Tibial artery (tissue), 4 donors: ENCODE measurements at regions not wholly inside any gene's neighbourhood (a gene's known extent, or its start where the extent isn't known, plus 50 kb on each side); places are given as distances from the start of the nearest gene placed in this dataset.

Source experiments
- DNase-seq, 2 donors: peaks; one replicate each; pipeline ENCODE4 v3.0.0-alpha.2; 2019
- H3K27ac ChIP-seq, 2 donors: fragments of 200-600 bp; sonication (generic) in 1 of 2; 1 replicate in 1 of 2; 2 replicates in 1 of 2; pipeline ENCODE4 v1.5.1; 2018 to 2019; ENCODE audit warnings: mild to moderate bottlenecking in 1 of 2
- H3K27me3 ChIP-seq, 2 donors: fragments of 200-600 bp; sonication (generic) in 1 of 2; one replicate each; pipeline versions ENCODE4 v1.5.1 to v1.6.0; 2016 to 2019
- H3K36me3 ChIP-seq, 3 donors: fragments of 200-600 bp; sonication (generic) in 2 of 3; one replicate each; pipeline ENCODE4 v1.5.1; 2016 to 2019; ENCODE audit warnings: mild to moderate bottlenecking in 2 of 3
- H3K4me1 ChIP-seq, 4 donors: fragments of 200-600 bp; sonication (generic) in 2 of 4; 1 replicate in 3 of 4; 2 replicates in 1 of 4; pipeline ENCODE4 v1.5.1; 2016 to 2019
- H3K4me3 ChIP-seq, 2 donors: fragments of 200-600 bp; sonication (generic) in 1 of 2; 1 replicate in 1 of 2; 2 replicates in 1 of 2; pipeline ENCODE4 v1.5.1; 2018 to 2019; ENCODE audit warnings: mild to moderate bottlenecking in 2 of 2
- H3K9me3 ChIP-seq, 3 donors: fragments of 200-600 bp; sonication (generic) in 1 of 3; one replicate each; pipeline ENCODE4 v1.5.1; 2016 to 2019
- intact Hi-C: fragments of 100-400 bp; cut with DNase I; formaldehyde crosslinking; loops from one replicate; pipeline ENCODE4 v1.15.0; 2023; ENCODE audit warnings: low total_unique reads
- TF ChIP-seq, protein P1 (sequence below), 2 experiments: fragments of 200-600 bp in 1 of 2; fragments of 450-650 bp in 1 of 2; IDR thresholded peaks; one replicate each; pipeline ENCODE4 v1.5.1; 2017 to 2019; ENCODE audit warnings: antibody characterized with exemption in 2 of 2, mild to moderate bottlenecking in 1 of 2, moderate library complexity in 1 of 2

DNA sequence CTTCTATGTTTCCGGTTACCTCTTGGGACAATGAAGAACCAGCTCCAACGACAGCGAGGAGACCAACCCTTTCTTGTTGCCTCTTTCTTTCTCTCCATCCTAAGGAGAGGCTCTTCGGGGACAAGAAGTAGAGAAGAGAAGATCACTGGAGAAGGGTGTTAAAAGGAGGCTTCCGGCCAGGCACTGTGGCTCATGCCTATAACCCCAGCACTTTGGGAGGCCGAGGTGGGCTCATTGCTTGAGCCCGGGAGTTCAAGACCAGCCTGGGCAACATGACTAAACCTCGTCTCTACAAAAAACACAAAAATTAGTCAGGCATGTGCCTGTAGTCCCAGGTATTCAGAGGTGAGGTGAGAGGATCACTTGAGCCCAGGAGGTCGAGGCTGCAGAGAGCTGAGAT, 90.8 kb upstream of the TNFAIP3 start:
- Histone ChIP-seq H3K9me3 (no peaks in the 10 kb centered on the region), H3K27ac (no peak overlapping the region), H3K4me1 (no peaks in the 10 kb centered on the region), H3K36me3 (no peaks in the 10 kb centered on the region), H3K4me3 (no peak overlapping the region), H3K27me3 (no peaks in the 10 kb centered on the region)
- TF ChIP-seq, protein P1, sequence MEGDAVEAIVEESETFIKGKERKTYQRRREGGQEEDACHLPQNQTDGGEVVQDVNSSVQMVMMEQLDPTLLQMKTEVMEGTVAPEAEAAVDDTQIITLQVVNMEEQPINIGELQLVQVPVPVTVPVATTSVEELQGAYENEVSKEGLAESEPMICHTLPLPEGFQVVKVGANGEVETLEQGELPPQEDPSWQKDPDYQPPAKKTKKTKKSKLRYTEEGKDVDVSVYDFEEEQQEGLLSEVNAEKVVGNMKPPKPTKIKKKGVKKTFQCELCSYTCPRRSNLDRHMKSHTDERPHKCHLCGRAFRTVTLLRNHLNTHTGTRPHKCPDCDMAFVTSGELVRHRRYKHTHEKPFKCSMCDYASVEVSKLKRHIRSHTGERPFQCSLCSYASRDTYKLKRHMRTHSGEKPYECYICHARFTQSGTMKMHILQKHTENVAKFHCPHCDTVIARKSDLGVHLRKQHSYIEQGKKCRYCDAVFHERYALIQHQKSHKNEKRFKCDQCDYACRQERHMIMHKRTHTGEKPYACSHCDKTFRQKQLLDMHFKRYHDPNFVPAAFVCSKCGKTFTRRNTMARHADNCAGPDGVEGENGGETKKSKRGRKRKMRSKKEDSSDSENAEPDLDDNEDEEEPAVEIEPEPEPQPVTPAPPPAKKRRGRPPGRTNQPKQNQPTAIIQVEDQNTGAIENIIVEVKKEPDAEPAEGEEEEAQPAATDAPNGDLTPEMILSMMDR (IDR thresholded peaks at IDR 0.05): no peak
- DNase-seq: no peak
- intact Hi-C loops: no loop called here

DNA sequence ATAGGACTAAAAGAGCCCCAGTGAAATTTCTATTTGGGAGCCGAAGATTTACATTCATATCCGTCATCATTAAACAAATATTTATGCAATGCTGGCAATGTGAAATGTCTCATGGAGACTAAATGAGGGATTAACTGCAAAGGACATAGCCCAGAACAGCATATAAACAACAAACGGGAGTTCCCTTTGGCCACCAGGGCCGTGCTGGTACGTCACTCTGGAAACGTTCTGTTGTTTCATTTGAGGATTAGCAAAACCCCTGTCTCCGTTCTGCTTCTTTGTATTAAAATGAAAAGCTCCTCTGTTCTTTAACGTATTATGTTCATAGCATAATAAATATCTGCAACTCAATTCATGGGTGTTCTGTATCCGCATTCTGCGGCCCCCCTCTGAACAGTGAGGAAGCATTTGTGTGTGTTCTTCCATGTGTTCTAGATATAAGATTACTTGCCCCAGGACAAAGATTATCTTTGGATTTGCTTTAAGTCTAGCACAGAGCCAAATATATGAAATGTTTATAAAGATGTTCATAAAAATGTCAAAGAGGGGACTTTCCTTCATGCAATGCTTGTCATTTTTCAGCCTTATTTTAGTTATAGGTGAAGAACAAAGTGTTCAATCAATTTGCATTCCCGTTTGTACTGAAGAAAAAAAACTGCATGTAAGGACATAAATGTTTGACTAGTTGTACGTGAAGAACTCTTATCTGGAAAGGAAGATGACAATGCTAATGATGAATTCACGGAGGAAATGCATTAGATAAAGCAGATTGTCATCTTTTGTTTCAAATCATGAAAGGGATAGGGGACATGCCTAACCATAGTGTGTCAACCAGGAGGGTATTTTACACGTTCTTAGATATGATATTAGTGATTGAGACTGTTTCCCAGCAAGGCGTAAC, 90.0 kb upstream of the TNFAIP3 start:
- H3K36me3 ChIP-seq: no peaks in the 10 kb centered on the region
- H3K4me1 ChIP-seq: no peaks in the 10 kb centered on the region
- intact Hi-C loops: no loop called here
- TF ChIP-seq, protein P1 (IDR thresholded peaks at IDR 0.05): no peak
- no peaks in the 10 kb centered on the region for H3K27me3 ChIP-seq
- DNase-seq: no peak
- H3K9me3 ChIP-seq: no peaks in the 10 kb centered on the region
- H3K27ac ChIP-seq: no peak overlapping the region
- H3K4me3 ChIP-seq: no peak overlapping the region

DNA sequence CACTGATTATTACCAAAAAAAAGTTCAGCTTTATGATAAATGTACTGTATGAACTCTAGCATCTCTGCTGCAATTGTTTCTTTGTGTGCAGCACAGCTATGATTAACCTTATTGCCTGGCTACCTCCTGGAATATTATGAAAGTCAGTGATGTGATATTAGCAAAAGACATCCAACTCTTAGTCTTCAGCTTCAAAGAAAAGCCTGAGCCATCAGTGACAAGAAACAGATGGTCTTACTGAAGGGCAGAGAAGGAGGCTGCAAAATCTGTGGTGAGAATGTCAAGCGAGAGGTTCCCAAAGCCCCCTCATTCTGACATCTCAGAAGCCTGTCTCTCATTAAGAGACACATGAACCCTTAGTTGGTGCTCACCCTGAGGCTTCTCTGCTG, 89.4 kb upstream of the TNFAIP3 start:
- Histone ChIP-seq H3K27me3 (no peaks in the 10 kb centered on the region), H3K4me3 (no peak overlapping the region), H3K36me3 (no peaks in the 10 kb centered on the region), H3K4me1 (no peaks in the 10 kb centered on the region), H3K9me3 (no peaks in the 10 kb centered on the region), H3K27ac (no peak overlapping the region)
- no peak for DNase-seq
- intact Hi-C loops: no loop called here
- TF ChIP-seq, protein P1 (IDR thresholded peaks at IDR 0.05): no peak

DNA sequence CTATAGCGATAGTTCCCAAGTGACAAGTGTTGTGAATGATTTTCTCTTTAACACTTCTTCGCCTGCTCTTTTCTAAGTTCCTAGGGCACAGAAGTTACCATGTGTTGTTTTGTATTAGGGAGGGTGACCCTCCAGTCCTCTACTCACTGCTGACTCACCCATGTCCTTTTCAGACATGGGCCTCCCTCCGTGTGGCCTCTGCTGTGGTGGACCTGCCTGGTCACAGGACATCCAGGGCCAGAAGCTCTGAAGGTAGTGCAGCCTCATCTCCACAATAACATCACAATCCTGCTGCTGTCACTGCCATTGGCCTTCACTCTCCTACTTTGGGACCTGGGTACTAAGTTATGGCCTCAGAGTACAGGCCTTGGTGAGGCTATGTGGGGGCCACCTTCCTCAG, 87.1 kb upstream of the TNFAIP3 start:
- no peaks in the 10 kb centered on the region for H3K27me3 ChIP-seq
- no peak for DNase-seq
- no peaks in the 10 kb centered on the region for H3K9me3 ChIP-seq
- TF ChIP-seq, protein P1 (IDR thresholded peaks at IDR 0.05): no peak
- H3K27ac ChIP-seq: no peak overlapping the region
- H3K4me3 ChIP-seq: no peak overlapping the region
- H3K4me1 ChIP-seq: no peaks in the 10 kb centered on the region
- intact Hi-C loops: no loop called here
- no peaks in the 10 kb centered on the region for H3K36me3 ChIP-seq

DNA sequence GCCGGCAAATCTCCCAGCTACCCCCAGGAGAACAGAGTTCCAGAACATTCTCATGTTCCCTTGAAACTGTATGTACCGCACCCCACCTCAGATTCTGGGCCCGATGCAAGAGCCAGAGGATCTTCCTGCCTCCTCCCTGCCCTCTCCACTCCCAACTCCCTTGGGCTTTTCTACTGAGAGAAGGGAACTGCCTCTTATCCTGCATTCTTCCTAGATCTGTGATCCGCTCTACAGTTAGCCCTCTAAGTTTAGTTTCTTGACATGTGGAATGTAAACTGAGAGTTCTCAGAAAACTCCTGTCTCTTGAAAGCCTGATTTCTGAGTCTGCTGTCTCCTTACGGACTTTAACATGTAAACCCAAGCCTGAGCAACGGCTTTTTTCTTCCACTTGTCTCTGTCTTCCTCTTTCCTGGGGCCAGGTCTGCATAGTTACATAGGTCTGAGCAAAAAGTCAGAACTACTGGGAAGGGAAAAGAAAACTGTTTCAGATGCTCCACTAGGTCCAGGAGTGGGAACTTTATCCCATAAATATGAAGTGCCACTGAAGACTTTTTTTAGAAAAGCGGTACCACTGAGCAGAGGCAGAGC, 86.5 kb upstream of the TNFAIP3 start:
- H3K9me3 ChIP-seq: no peaks in the 10 kb centered on the region
- no peak overlapping the region for H3K4me3 ChIP-seq
- intact Hi-C loops: no loop called here
- H3K36me3 ChIP-seq: no peaks in the 10 kb centered on the region
- no peak overlapping the region for H3K27ac ChIP-seq
- TF ChIP-seq, protein P1 (IDR thresholded peaks at IDR 0.05): no peak
- DNase-seq: no peak
- H3K27me3 ChIP-seq: no peaks in the 10 kb centered on the region
- H3K4me1 ChIP-seq: no peaks in the 10 kb centered on the region
